ENCODE measurements at regions not wholly inside any gene's neighbourhood (a gene's known extent, or its start where the extent isn't known, plus 50 kb on each side); places are given as distances from the start of the nearest gene placed in this dataset.

DNA sequence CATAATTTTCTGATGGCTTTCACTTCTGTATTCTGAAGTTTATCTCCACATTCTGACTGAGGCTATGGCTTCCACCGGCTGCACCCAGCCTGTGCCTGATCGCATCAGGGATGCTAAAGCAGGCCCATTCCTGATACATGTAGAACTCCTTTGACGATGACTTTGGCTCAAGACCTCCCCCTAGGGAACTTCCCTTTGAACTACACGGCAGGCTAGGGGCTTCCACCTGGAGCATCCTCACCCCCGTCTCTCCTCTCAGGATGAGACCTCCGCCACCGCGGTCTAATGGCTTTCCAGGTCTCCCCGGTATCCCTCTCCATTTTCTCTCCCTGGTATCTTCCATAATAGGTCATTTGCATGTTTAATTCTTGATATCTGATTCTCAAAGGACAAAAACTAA lies 214.9 kb upstream of the CHST9 start:
- TF ChIP-seq, protein P1, sequence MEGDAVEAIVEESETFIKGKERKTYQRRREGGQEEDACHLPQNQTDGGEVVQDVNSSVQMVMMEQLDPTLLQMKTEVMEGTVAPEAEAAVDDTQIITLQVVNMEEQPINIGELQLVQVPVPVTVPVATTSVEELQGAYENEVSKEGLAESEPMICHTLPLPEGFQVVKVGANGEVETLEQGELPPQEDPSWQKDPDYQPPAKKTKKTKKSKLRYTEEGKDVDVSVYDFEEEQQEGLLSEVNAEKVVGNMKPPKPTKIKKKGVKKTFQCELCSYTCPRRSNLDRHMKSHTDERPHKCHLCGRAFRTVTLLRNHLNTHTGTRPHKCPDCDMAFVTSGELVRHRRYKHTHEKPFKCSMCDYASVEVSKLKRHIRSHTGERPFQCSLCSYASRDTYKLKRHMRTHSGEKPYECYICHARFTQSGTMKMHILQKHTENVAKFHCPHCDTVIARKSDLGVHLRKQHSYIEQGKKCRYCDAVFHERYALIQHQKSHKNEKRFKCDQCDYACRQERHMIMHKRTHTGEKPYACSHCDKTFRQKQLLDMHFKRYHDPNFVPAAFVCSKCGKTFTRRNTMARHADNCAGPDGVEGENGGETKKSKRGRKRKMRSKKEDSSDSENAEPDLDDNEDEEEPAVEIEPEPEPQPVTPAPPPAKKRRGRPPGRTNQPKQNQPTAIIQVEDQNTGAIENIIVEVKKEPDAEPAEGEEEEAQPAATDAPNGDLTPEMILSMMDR (IDR thresholded peaks at IDR 0.05) = no peak
- Histone ChIP-seq H3K36me3 (no peaks in the 10 kb centered on the region), H3K4me1 (no peaks in the 10 kb centered on the region), H3K9me3 (no peaks in the 10 kb centered on the region), H3K27me3 (no peaks in the 10 kb centered on the region), H3K27ac (no peak overlapping the region), H3K4me3 (no peak overlapping the region)
- intact Hi-C loops (cut with DNase I) = no loop called here
- no peak for DNase-seq
- no peak for ATAC-seq

DNA sequence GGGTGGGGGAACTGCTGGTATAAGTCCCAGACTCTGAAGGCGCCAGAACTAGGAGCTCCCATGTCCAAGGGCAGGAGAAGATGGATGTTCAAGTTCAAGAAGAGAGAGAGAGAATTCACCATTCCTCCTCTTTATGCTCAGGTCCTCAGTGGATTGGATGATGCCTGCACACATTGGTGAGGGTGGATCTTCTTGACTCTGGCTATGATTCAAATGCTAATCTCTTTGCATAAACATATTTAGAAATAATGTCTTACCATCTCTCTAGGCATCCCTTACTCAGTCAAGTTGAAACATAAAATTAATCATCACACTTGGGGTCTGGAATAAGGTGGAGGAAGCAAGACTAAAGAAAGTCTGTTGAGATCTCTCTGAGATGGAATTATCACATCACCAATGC lies 210.6 kb upstream of the CHST9 start:
- DNase-seq (no peak), ATAC-seq (no peak)
- Histone ChIP-seq H3K36me3 (no peaks in the 10 kb centered on the region), H3K4me1 (no peaks in the 10 kb centered on the region), H3K27me3 (no peaks in the 10 kb centered on the region), H3K9me3 (no peaks in the 10 kb centered on the region), H3K4me3 (no peak overlapping the region), H3K27ac (no peak overlapping the region)
- intact Hi-C loops (cut with DNase I) = no loop called here
- TF ChIP-seq, protein P1 (IDR thresholded peaks at IDR 0.05) = no peak

DNA sequence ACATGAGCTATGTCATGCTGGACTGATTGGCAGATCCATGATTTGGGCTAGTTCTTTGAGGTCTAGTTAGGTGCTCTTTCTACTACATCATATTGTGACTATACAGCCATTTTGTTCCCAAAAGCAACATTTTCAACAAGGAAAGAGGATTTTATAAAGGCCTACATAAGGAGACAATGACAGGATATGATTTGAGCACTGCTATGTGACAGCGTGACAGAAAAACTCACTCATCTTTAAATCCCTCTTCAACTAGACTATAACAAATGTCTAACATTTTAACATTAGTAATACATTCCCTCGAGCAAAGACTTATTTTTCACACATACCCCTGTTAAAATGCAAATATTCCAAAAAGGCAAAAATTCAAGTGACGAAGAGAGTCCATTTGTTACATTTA lies 209.6 kb upstream of the CHST9 start:
- H3K9me3 ChIP-seq = no peaks in the 10 kb centered on the region
- H3K4me3 ChIP-seq = no peak overlapping the region
- no peaks in the 10 kb centered on the region for H3K27me3 ChIP-seq
- H3K27ac ChIP-seq = no peak overlapping the region
- TF ChIP-seq, protein P1 (IDR thresholded peaks at IDR 0.05) = no peak
- no peaks in the 10 kb centered on the region for H3K36me3 ChIP-seq
- H3K4me1 ChIP-seq = no peaks in the 10 kb centered on the region
- ATAC-seq (no peak), DNase-seq (no peak)
- intact Hi-C loops (cut with DNase I) = no loop called here

DNA sequence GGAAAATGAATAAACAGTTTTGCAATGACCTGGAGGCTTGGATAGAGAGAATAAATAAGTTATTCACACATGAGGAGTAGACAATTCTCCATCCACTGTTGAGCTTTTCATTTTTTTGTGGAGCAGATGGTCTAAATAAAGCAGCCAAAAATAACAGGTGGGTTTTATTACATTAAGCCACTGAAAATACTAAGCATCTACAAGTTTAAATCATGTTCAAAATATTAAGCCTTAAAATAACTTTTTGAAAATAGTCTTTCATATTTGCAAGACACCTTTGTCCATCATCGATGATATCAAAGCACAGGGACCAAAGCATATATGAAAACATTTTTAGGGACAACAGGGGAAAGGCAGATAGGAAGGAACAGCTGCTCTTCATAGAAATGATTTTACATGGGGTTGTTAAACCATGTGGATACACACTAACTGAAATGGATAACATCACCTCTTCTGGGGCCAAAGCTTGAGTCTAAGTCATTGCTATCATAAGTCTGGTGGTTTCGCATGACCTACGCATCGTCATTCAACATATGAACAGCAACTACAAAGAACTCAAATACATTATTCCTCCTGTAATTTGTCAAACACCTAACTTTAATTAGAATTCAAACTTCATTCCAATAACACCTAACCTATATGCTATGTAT lies 197.6 kb upstream of the CHST9 start:
- DNase-seq (no peak), ATAC-seq (no peak)
- TF ChIP-seq, protein P1 (IDR thresholded peaks at IDR 0.05) = no peak
- no peaks in the 10 kb centered on the region for H3K4me1 ChIP-seq
- H3K36me3 ChIP-seq = no peaks in the 10 kb centered on the region
- H3K27ac ChIP-seq = no peak overlapping the region
- H3K9me3 ChIP-seq = no peaks in the 10 kb centered on the region
- intact Hi-C loops (cut with DNase I) = no loop called here
- no peak overlapping the region for H3K4me3 ChIP-seq
- H3K27me3 ChIP-seq = no peaks in the 10 kb centered on the region

DNA sequence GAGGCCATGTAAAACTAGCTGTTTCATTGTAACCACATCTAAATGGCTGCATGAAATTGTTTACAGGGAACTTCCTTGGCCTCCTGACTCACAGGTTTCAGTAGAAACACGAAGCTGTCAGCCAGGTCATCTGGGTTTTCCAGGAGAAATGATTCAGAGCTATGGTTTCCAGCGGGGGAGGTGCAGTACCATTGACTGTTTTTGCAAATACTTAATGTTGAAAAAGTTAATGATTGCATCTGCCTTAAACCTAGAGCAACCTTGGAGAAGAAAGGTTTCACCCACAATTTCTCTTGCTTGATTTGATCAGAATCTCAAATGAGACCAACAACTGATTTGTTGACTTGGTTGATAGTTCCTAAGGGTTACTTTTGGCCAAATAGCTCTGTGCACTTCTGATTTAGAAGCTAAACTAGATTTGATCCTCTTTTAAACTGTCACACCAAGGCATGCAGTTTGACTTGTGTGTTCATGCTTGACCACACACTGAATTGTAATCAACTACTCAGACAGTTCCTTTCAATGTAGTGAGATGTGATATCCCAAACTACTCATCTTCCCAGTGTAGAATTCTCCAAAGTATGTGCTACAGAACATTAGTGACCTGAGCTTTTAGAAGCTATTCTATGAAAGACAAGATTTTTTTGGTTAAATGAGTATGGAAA lies 193.5 kb upstream of the CHST9 start:
- no peaks in the 10 kb centered on the region for H3K4me1 ChIP-seq
- no peak for DNase-seq
- TF ChIP-seq, protein P1 (IDR thresholded peaks at IDR 0.05) = no peak
- intact Hi-C loops (cut with DNase I) = no loop called here
- no peak overlapping the region for H3K4me3 ChIP-seq
- no peaks in the 10 kb centered on the region for H3K9me3 ChIP-seq
- no peaks in the 10 kb centered on the region for H3K27me3 ChIP-seq
- no peak for ATAC-seq
- H3K27ac ChIP-seq = no peak overlapping the region
- H3K36me3 ChIP-seq = no peaks in the 10 kb centered on the region
